VCaP (cell line): ENCODE measurements at regions not wholly inside any gene's neighbourhood (a gene's known extent, or its start where the extent isn't known, plus 50 kb on each side); places are given as distances from the start of the nearest gene placed in this dataset.

Experiments used
- H3K27ac ChIP-seq: fragments of 450-650 bp; 2 replicates; pipeline ENCODE4 v1.5.1; 2017
- CTCF ChIP-seq: fragments of 450-650 bp; conservative IDR thresholded peaks from 2 replicates; pipeline ENCODE4 v1.5.1; 2017; ENCODE audit warnings: mild to moderate bottlenecking, moderate library complexity

GRCh38 chr6:14727494-14728395, 518.1 kb upstream of the JARID2 start:
- no peak overlapping the region for H3K27ac ChIP-seq
- TF ChIP-seq CTCF = no peak

- no peak overlapping the region for H3K27ac ChIP-seq
- TF ChIP-seq CTCF = no peak
Measured at GRCh38 chr6:14728396-14729024, 517.4 kb upstream of the JARID2 start.

- TF ChIP-seq CTCF = no peak
- H3K27ac ChIP-seq = no peak overlapping the region
Measured at GRCh38 chr6:14729129-14729871, 516.6 kb upstream of the JARID2 start.

- no peak overlapping the region for H3K27ac ChIP-seq
- no peak for TF ChIP-seq CTCF
Measured at GRCh38 chr6:14730654-14731053, 515.2 kb upstream of the JARID2 start.

- TF ChIP-seq CTCF = no peak
- H3K27ac ChIP-seq = no peak overlapping the region
Measured at GRCh38 chr6:14731611-14732010, 514.3 kb upstream of the JARID2 start.

GRCh38 chr6:14732226-14732843, 513.5 kb upstream of the JARID2 start:
- TF ChIP-seq CTCF = no peak
- H3K27ac ChIP-seq = no peak overlapping the region
